GM12874 (cell line): ENCODE measurements at regions not wholly inside any gene's neighbourhood (a gene's known extent, or its start where the extent isn't known, plus 50 kb on each side); places are given as distances from the start of the nearest gene placed in this dataset.

Experiments
- CTCF ChIP-seq: IDR thresholded peaks from 2 replicates; pipeline ENCODE4 v1.5.1; 2011; ENCODE audit warnings: low read depth, mild to moderate bottlenecking, control low read depth, low read length, moderate library complexity; ENCODE audit not compliant: insufficient read depth

GRCh38 chr4:115228851-115229250 is 115.4 kb upstream of the NDST4 start:
- TF ChIP-seq CTCF, result no peak

DNA sequence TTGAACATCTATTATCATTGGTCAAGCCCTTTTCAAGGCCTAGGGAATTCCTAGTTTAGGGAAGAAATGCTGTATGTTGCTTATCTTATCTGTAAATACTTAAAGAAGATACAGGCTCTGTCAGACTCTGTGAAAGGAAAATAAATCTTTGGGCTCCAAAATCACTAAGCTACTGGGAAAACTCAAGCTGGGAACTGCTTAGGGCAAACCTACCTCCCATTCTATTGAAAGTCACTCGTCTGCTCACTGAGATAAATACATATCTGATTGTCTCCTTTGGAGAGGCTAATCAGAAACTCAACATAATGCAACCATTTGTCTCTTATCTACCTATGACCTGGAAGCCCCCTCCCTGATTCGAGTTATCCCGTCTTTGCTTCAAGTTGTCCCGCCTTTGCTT is 108.6 kb upstream of the NDST4 start:
- TF ChIP-seq CTCF, result no peak

DNA sequence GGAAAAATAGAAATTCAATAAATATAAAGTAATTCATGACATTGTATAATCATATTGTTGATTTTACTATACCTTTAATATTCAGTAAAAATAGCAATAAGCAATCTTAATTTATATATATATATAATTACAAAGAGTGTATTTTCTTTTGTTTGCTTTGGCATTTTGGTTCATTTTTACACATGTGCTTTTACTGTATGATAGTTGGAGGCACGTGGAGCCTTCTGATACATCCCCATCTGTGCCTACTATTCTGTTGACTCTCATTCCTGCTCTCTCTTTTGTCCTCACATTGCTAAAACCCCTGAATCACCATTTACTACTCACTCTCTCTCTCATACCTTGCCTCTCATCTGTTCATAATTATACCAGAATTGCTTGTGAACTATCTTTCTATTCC is 106.4 kb upstream of the NDST4 start:
- no peak for TF ChIP-seq CTCF

DNA sequence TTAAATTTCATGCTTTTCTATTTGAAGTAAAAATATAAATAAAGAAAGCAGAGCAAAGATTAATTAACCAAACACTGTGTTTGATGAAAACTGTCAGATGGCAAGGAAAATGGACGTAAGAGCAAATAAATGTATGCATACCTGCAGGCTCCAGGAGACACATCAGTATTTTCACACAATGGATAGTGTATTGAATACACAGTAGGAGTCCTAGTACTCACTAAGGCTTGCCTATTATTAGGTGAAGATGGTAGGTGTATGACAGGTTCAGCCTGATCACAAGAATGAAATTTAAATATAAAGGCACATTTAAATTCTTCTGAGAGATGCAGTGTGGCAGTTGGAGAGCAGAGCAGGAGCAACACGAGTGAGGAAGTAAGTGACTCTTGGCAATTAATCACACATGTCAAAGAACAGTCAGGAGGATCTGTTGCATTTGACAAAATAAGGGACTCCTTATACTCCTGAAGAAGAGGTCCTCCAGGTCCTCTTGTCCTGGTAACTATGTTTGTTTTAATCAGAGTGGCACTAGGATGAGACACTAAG is 106.0 kb upstream of the NDST4 start:
- TF ChIP-seq CTCF, result no peak

DNA sequence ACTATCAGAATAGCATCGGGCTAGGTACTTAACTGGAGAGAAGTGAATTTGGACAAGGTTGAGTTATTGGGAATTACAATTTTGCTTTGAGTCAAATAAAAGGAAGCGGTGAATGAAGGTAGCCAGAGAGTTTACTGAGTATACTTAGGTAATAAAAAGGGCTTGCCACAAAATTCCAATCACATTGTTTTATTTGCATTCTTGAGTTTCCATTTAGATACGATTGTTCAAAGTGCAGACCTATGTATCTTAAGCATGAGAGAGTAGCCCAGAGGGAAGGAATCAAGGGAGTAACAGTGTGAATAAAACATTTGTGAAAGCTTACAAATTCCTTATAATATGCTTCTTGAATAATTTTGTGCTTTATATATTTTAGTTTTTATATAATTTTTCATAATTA is 102.5 kb upstream of the NDST4 start:
- no peak for TF ChIP-seq CTCF

- TF ChIP-seq CTCF, result no peak
Observed at GRCh38 chr4:115213716-115214115, 100.3 kb upstream of the NDST4 start.

- TF ChIP-seq CTCF, result no peak
Observed at GRCh38 chr4:115201042-115201330, 87.6 kb upstream of the NDST4 start.

GRCh38 chr4:115190529-115190928 is 77.1 kb upstream of the NDST4 start:
- no peak for TF ChIP-seq CTCF
